Subcutaneous abdominal adipose tissue (tissue), 5 donors: ENCODE measurements at regions not wholly inside any gene's neighbourhood (a gene's known extent, or its start where the extent isn't known, plus 50 kb on each side); places are given as distances from the start of the nearest gene placed in this dataset.

Experiments used
- H3K27ac ChIP-seq: one replicate; pipeline ENCODE4 v1.7.0; 2013; ENCODE audit warnings: low read depth, mild to moderate bottlenecking, inconsistent platforms, low read length, moderate library complexity
- H3K27me3 ChIP-seq, 5 donors: one replicate each; pipeline ENCODE4 v1.7.0; 2013; ENCODE audit warnings: low read length in 5 of 5, inconsistent platforms in 1 of 5; ENCODE audit not compliant: control insufficient read depth in 5 of 5, insufficient read depth in 4 of 5
- H3K36me3 ChIP-seq, 5 donors: one replicate each; pipeline ENCODE4 v1.7.0; 2013; ENCODE audit warnings: low read length in 5 of 5; ENCODE audit not compliant: control insufficient read depth in 5 of 5, insufficient read depth in 5 of 5
- H3K4me1 ChIP-seq, 5 donors: one replicate each; pipeline ENCODE4 v1.7.0; 2013; ENCODE audit warnings: low read length in 5 of 5, mild to moderate bottlenecking in 3 of 5, moderate library complexity in 1 of 5; ENCODE audit not compliant: control insufficient read depth in 5 of 5, insufficient read depth in 5 of 5
- H3K4me3 ChIP-seq, 5 donors: one replicate each; pipeline ENCODE4 v1.7.0; 2013; ENCODE audit warnings: low read length in 5 of 5, low read depth in 1 of 5
- H3K9ac ChIP-seq, 5 donors: one replicate each; pipeline ENCODE4 v1.7.0; 2013; ENCODE audit warnings: low read length in 5 of 5, mild to moderate bottlenecking in 4 of 5, moderate library complexity in 3 of 5
- H3K9me3 ChIP-seq, 5 donors: one replicate each; pipeline ENCODE4 v1.7.0; 2013; ENCODE audit warnings: low read length in 5 of 5; ENCODE audit not compliant: control insufficient read depth in 5 of 5
- donor health status: healthy.
- donor health status: healthy.
- donor health status: healthy.
- donor health status: healthy.
- donor health status: healthy.

GRCh38 chr10:34001087-34001580 is 666.7 kb upstream of the NRP1 start:
- H3K4me1 ChIP-seq = peaks cover 0 to 4% (median 0%) of the 10 kb centered on the region in 5 donors
- H3K4me3 ChIP-seq = no peak overlapping the region
- no peaks in the 10 kb centered on the region for H3K27me3 ChIP-seq
- peaks cover 0 to 5% (median 3%) of the 10 kb centered on the region in 5 donors for H3K9me3 ChIP-seq
- no peaks in the 10 kb centered on the region for H3K36me3 ChIP-seq
- H3K27ac ChIP-seq = no peak overlapping the region
- H3K9ac ChIP-seq = no peak overlapping the region

DNA sequence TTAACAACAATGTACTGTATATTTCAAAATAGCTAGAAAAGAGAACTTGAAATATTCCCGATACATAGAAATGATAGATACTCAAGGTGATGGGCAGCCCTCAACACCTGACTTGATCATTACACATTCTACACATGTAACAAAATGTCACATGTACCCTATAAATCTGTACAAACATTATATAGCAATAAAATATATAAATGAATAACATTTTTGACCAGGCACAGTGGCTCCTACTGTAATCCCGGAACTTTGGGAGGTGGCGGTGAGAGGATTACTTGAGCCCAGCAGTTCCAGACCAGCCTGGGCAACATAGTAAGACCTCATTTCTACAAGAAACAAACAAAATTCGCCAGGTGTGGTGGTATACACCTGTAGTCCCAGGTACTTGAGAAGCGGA is 659.5 kb upstream of the NRP1 start:
- no peak overlapping the region for H3K9ac ChIP-seq
- H3K27ac ChIP-seq = no peak overlapping the region
- no peaks in the 10 kb centered on the region for H3K36me3 ChIP-seq
- H3K9me3 ChIP-seq = peaks cover 0 to 2% (median 0%) of the 10 kb centered on the region in 5 donors
- no peaks in the 10 kb centered on the region for H3K4me1 ChIP-seq
- no peak overlapping the region for H3K4me3 ChIP-seq
- no peaks in the 10 kb centered on the region for H3K27me3 ChIP-seq

DNA sequence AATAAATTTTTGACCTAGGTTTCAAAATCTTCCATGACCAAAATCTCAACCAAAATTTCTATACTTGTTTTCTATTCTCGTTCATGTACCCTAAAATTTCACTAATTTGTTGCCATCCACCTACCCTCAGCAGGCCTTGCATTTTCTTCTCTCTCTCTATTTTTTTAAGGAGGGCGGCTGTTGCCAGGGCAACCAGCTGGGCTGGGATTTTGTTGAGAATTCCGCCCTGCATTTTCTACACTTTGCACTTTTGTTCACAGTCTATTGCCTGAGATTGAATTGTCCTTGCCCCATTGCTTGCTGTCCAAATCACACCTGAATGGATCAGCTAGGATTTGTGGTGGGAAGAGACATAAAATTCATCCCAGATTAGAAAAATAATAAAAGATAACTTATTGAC is 657.5 kb upstream of the NRP1 start:
- no peak overlapping the region for H3K4me3 ChIP-seq
- no peaks in the 10 kb centered on the region for H3K27me3 ChIP-seq
- H3K36me3 ChIP-seq = no peaks in the 10 kb centered on the region
- H3K27ac ChIP-seq = no peak overlapping the region
- no peak overlapping the region for H3K9ac ChIP-seq
- H3K9me3 ChIP-seq = no peaks in the 10 kb centered on the region
- H3K4me1 ChIP-seq = no peaks in the 10 kb centered on the region

- Histone ChIP-seq H3K27me3 (no peaks in the 10 kb centered on the region), H3K9ac (no peak overlapping the region), H3K9me3 (no peaks in the 10 kb centered on the region), H3K4me3 (no peak overlapping the region), H3K27ac (no peak overlapping the region), H3K36me3 (no peaks in the 10 kb centered on the region), H3K4me1 (peaks cover 0 to 5% (median 0%) of the 10 kb centered on the region in 5 donors)
Measured at GRCh38 chr10:33986515-33986914, 652.0 kb upstream of the NRP1 start.

DNA sequence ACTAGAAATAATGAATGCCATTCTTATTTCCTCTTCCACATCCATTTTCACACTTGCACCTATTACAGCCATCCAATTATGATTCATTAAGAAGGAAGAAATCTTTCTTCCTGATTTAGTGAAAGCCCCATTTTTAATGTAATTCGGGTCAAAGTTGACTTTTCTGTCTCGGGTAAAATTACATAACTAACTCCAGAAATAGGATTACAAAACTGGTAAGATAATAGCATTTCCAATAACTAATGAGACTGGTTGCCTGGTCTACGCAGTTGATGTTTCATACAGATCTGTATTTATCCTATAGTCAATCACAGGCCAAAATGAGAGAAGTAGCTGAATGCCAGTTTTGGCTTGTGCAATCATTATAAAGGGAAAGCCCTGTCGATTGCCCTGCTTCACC is 651.5 kb upstream of the NRP1 start:
- Histone ChIP-seq H3K4me3 (no peak overlapping the region), H3K4me1 (peaks cover 0 to 5% (median 0%) of the 10 kb centered on the region in 5 donors), H3K36me3 (no peaks in the 10 kb centered on the region), H3K27me3 (no peaks in the 10 kb centered on the region), H3K9ac (no peak overlapping the region), H3K27ac (no peak overlapping the region), H3K9me3 (no peaks in the 10 kb centered on the region)

GRCh38 chr10:33982995-33983394 is 648.5 kb upstream of the NRP1 start:
- H3K9ac ChIP-seq = no peak overlapping the region
- H3K27ac ChIP-seq = no peak overlapping the region
- H3K4me3 ChIP-seq = no peak overlapping the region
- H3K9me3 ChIP-seq = no peaks in the 10 kb centered on the region
- H3K36me3 ChIP-seq = no peaks in the 10 kb centered on the region
- no peaks in the 10 kb centered on the region for H3K27me3 ChIP-seq
- H3K4me1 ChIP-seq = peaks cover 0 to 5% (median 0%) of the 10 kb centered on the region in 5 donors

GRCh38 chr10:33981301-33981700 is 646.8 kb upstream of the NRP1 start:
- Histone ChIP-seq H3K27me3 (no peaks in the 10 kb centered on the region), H3K9me3 (no peaks in the 10 kb centered on the region), H3K27ac (no peak overlapping the region), H3K4me3 (no peak overlapping the region), H3K36me3 (no peaks in the 10 kb centered on the region), H3K4me1 (peaks cover 0 to 1% (median 0%) of the 10 kb centered on the region in 5 donors), H3K9ac (no peak overlapping the region)

GRCh38 chr10:33979195-33979594 is 644.7 kb upstream of the NRP1 start:
- H3K36me3 ChIP-seq = no peaks in the 10 kb centered on the region
- no peaks in the 10 kb centered on the region for H3K9me3 ChIP-seq
- H3K9ac ChIP-seq = no peak overlapping the region
- no peak overlapping the region for H3K27ac ChIP-seq
- H3K27me3 ChIP-seq = no peaks in the 10 kb centered on the region
- no peaks in the 10 kb centered on the region for H3K4me1 ChIP-seq
- no peak overlapping the region for H3K4me3 ChIP-seq

GRCh38 chr10:33975481-33975880 is 641.0 kb upstream of the NRP1 start:
- Histone ChIP-seq H3K4me1 (no peaks in the 10 kb centered on the region), H3K9me3 (no peaks in the 10 kb centered on the region)

GRCh38 chr10:33974976-33975478 is 640.6 kb upstream of the NRP1 start:
- H3K27me3 ChIP-seq = no peaks in the 10 kb centered on the region
- no peaks in the 10 kb centered on the region for H3K36me3 ChIP-seq

More at GRCh38 chr10:33975481-33975880, 641.0 kb upstream of the NRP1 start:
- Histone ChIP-seq H3K27me3 (no peaks in the 10 kb centered on the region), H3K4me3 (no peak overlapping the region), H3K9ac (no peak overlapping the region), H3K27ac (no peak overlapping the region), H3K36me3 (no peaks in the 10 kb centered on the region)

More at GRCh38 chr10:33974976-33975478, 640.6 kb upstream of the NRP1 start:
- Histone ChIP-seq H3K27ac (no peak overlapping the region), H3K9me3 (no peaks in the 10 kb centered on the region), H3K4me3 (no peak overlapping the region), H3K4me1 (no peaks in the 10 kb centered on the region), H3K9ac (no peak overlapping the region)
